HG02973 (cell line): ENCODE measurements at regions not wholly inside any gene's neighbourhood (a gene's known extent, or its start where the extent isn't known, plus 50 kb on each side); places are given as distances from the start of the nearest gene placed in this dataset.

Experiments used
- ATAC-seq: cut with Tn5 transposase; IDR thresholded peaks from one replicate; pipeline ENCODE4 v1.9.1; 2021; ENCODE audit warnings: moderate library complexity; ENCODE audit not compliant: unreplicated experiment

GRCh38 chr2:118251427-118251826 lies 163.2 kb downstream of the INSIG2 start:
- no peak for ATAC-seq

- ATAC-seq: no peak
Measured at GRCh38 chr2:118250463-118250862, 162.2 kb downstream of the INSIG2 start.

GRCh38 chr2:118250001-118250400 lies 161.7 kb downstream of the INSIG2 start:
- peak; percentile 21 for ATAC-seq

DNA sequence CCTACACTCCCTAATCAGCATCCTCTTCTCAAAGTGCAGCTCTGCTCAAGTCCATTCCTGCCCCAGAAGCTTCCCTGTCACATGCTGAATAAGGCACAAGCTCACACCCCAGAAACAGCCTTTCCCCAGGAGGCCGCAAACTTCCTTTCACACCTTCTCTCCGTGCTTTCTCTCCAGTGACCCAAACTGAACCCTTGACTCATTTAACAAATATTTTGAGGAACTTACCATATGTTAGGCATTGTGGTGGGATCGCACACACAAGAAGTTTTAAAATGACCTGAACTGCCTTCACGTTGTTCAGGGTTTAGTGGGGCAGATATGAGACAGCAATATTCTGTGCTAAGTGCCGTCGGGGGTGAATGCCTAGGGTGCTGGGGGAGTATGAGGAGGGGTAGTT lies 161.3 kb downstream of the INSIG2 start:
- peak; percentile 87 for ATAC-seq

DNA sequence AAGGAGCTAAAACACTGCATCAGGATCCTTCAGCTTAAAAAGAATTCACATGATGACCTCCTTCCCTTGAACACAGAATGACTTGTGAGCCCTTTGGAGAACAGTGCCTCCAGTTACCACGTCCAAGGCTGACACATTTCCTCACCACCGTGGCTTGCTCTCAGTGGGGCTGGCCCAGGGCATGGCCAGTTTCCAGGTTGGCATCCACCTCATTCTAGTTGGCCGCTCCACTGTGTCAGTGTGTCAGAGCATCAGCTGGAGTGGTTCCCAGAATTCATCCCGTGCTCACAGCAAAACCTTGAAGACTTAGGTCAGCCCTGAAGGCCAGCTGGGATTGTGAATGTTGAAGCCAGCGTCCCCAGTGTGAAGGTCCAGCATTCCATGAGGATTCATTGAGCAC lies 158.5 kb downstream of the INSIG2 start:
- no peak for ATAC-seq

- ATAC-seq: no peak
Measured at GRCh38 chr2:118246079-118246478, 157.8 kb downstream of the INSIG2 start.

DNA sequence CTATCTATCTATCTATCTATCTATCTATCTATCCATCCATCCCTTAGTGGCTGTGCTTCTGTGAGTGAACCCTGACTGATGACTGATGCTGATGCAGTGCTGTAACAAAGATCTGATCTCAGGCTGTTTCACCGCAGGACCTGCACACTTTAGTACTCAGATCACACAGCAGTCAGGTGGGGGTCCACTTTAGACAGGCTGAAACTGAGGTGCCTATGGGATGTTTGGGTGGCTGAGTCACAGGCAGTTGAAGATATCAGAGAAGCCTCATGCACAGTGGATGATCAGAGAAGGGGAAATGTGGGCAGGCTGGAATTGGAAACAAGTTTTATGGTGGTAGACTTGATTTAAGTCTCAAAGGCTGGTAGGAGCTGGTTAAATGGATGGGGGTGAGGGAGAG lies 156.4 kb downstream of the INSIG2 start:
- ATAC-seq: no peak

DNA sequence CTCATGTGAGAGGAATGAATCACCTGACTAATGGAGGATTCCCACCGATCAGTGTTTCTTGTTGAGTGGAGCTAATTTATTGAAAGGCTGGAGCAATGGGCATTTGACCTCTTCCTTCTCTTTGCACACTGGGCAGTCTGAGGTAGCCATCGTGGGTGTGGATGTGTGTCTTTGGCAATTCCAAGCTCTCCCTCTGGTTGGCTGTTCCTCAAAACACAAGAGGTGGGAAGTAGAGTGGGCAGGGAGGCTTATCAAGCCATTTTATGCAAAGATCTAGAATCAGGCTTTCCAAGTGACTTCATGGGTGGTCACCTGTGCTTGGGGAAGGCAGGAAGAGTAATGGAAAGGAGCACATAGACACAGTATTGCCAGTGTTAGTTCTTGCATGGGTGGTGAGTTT lies 154.8 kb downstream of the INSIG2 start:
- no peak for ATAC-seq

DNA sequence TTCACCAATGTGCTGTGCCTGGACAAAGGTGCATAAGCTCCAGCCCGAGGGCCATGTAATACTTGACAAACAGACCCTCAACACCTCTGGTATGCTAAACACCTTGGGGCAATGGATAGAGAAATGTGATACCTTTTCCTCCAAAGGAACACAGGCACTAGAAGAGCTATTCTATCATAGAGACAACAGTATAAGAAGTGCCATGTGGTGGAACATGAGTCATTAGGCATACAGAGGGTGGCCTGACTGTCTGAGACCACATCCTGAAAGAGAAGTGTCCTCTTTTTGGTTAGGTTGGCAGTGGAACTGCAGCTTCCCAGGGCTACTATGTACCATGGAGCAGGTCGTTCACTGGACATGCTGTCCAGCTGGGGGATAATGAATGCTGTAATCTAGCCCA lies 153.9 kb downstream of the INSIG2 start:
- no peak for ATAC-seq

- no peak for ATAC-seq
Measured at GRCh38 chr2:118241128-118241527, 152.9 kb downstream of the INSIG2 start.

DNA sequence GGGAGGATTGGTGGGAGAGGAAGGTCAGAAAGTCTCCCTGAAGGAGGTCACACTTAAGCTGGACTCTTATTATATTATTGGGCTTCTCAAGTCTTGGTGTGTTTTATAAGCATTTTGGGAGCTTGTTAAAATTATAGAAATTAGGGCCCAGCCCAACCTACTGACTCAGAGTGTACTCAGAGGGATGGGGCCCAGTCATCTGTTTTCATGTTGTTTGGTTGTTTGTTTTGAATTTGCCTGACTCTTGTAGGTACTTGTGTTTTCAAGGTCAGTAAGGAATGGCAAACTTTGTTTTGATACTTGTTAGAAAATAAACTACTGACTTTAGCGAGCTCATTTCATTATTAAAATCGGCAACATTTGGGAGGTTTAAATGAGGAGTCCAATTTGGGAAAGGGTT lies 152.0 kb downstream of the INSIG2 start:
- no peak for ATAC-seq

GRCh38 chr2:118239284-118239683 lies 151.0 kb downstream of the INSIG2 start:
- no peak for ATAC-seq

GRCh38 chr2:118237451-118237850 lies 149.2 kb downstream of the INSIG2 start:
- no peak for ATAC-seq

DNA sequence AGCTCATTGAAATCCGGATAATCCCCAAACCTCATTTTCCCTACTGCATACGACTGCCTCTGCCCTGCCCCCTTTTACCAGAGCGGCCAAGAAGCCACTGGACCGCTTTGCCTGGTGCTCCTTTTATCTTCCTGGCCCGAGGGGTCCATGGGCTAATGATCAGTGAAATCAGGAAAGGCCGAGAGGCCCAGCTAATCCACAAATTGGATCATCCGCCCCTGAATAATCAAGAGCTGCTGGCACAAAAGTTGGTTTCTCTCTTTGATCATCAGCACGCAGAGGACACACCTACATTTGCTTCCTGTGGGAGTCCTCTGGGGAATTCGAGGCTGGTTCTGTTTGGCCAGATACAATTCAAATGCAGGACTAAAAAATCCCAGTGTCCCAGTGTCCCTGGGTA lies 144.5 kb downstream of the INSIG2 start:
- ATAC-seq: no peak

GRCh38 chr2:118232391-118232790 lies 144.1 kb downstream of the INSIG2 start:
- ATAC-seq: no peak

- ATAC-seq: no peak
Measured at GRCh38 chr2:118231759-118232158, 143.5 kb downstream of the INSIG2 start.

GRCh38 chr2:118227698-118228508 lies 139.6 kb downstream of the INSIG2 start:
- ATAC-seq: no peak

DNA sequence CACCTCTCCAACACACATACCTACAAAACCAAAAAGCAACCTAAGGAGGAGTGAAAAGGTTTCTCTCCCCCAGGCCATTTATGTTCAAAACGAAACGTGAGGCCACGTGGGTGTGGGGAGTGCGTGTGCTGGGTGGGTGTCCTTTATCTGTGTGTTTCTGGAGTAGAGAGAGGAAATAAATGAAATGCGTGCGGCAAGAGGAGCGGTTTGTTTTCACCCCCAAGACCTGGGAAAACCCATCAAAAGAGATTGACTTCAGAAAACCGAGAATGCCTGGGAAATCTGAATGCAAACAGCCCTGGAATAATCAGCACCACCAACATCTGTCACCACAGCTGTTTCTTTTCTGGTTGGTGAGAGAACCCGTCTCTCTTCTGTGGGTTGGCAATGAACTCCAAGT lies 137.4 kb downstream of the INSIG2 start:
- ATAC-seq: no peak

DNA sequence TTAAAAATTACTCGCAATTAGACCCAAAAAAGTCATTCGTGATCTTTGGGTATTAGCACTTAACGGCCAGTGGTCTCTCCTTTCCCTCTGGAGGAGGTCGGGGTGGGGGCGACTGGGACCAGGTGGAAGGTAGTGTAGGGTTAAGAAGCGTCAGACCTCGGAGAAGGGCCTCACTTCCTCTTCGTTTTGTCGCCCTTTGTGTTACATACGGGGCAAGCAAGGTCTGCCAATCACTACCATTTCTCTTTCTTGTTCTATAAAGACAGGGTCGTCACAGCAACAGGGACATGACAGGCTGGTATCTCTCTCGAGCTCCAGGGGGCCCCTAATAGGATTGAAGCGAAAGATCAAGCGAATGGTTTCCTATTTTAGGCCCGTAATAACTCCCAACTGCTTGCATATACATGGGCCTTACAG lies 136.6 kb downstream of the INSIG2 start:
- ATAC-seq: no peak

- peak; percentile 45 for ATAC-seq
Measured at GRCh38 chr2:118223992-118224894, 136.0 kb downstream of the INSIG2 start.

DNA sequence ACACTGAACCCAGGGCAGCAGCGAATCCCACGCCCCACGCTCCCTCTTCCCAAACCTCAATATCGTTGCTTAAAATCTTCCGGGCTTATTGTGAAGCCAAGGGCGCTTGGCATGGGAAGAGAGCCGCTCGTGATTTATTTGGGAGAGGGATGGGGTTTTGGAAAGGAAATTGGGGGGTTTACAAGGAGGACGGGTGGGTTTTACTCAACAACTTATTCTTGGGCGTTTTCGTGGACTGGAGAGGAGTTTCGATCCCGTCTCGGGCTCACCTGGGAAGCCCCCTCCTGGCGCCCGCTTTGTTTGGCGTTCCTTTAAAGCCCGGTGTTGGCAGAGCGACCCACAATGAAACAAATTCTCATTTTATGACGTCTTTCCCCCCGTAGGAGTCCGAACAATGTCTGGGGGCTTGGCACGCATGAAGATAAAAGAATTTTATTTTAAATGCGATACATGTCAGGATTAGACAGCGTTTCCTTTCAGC lies 135.3 kb downstream of the INSIG2 start:
- ATAC-seq: peak; percentile 3
